Activated CD4-positive, alpha-beta T cell treated with anti-CD3 and anti-CD28 coated beads, Interleukin-10, Interleukin-2, amounts not matched to agents 100 ng/mL and 50 ng/mL, durations not matched to agents 16 hours and 8 hours (primary cell): ENCODE measurements at regions not wholly inside any gene's neighbourhood (a gene's known extent, or its start where the extent isn't known, plus 50 kb on each side); places are given as distances from the start of the nearest gene placed in this dataset.

Experiments
- DNase-seq: peaks from one replicate; pipeline ENCODE4 v3.0.0-alpha.2; 2020

GRCh38 chr11:127627629-127628457 lies 627.3 kb upstream of the KIRREL3 start:
- no peak for DNase-seq

DNA sequence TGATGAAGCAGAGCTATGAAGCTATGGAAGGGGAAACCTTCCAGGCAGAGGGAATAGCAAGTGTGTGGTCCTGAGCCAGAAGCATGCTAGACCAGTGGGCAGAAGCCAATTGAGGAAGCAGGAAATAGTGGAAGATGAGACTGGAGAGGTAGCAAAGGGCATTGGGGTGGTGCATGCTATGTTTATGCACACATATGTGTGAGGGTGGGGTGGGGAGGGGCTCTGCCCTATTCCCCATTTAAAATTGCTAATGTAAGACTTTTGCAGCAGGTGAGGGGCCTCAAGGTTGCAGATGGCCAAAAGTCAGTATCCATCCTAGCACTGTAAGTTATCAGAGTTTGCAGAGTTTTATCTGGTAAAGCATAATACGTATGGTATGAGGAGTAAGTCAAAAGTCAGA lies 626.6 kb upstream of the KIRREL3 start:
- no peak for DNase-seq

GRCh38 chr11:127625402-127625801 lies 624.8 kb upstream of the KIRREL3 start:
- no peak for DNase-seq

- DNase-seq = no peak
Measured at GRCh38 chr11:127624306-127624856, 623.8 kb upstream of the KIRREL3 start.

- no peak for DNase-seq
Measured at GRCh38 chr11:127622686-127623085, 622.1 kb upstream of the KIRREL3 start.

- no peak for DNase-seq
Measured at GRCh38 chr11:127620671-127621070, 620.1 kb upstream of the KIRREL3 start.

GRCh38 chr11:127619946-127620345 lies 619.4 kb upstream of the KIRREL3 start:
- DNase-seq = no peak

GRCh38 chr11:127618721-127619120 lies 618.2 kb upstream of the KIRREL3 start:
- DNase-seq = no peak

DNA sequence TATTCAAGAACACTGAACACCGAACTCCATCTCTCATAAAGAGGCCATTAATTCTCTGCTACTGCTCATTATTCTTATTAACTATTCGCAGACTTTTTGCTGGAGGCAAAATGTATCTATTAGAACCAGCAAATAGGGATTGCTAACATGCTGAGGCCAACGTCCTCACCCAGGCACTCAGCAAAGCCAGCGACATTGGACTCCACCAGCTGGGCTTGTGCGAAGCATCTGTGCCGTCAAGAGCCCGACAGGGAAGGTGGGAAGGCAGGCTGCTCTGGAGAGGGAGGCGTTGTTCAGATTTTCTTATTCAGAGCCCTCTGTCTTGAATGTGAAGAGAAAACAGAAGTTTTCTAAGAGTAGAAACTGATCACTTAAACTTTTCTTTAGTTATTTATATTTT lies 615.6 kb upstream of the KIRREL3 start:
- no peak for DNase-seq

GRCh38 chr11:127612607-127613006 lies 612.0 kb upstream of the KIRREL3 start:
- no peak for DNase-seq

DNA sequence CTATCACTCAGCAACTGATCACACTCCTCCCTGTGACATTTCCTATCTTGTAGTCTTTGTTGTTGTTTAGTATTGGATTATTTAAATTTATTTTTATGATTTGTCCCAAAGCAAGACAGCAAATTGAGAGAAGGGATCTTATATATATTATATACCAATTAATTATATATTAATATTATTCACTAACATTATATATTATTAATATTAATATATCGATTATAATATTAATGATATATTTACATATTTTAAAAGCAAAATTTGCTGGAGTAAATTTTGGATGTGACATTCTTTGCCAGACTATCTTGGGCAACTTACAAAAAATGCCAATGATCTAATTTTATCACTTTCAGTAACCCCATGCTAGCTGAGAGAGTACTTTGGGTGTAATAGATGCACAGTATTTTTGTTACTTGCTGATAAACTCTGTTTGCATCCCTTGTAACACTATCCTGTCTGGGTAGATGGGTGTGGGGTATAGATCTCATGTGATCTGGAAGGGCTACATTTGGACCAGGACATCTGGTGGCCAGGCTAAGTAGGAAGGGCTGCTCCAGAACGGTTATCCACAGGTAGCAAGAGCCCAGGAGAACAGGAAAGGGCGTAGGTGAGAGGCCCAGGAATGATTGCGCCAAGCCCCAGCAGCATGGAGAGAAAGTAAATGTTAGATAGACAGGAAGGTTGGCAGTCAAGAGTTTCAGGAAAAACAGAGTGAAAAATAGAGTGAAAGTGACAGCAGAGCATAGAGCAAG lies 608.6 kb upstream of the KIRREL3 start:
- no peak for DNase-seq

DNA sequence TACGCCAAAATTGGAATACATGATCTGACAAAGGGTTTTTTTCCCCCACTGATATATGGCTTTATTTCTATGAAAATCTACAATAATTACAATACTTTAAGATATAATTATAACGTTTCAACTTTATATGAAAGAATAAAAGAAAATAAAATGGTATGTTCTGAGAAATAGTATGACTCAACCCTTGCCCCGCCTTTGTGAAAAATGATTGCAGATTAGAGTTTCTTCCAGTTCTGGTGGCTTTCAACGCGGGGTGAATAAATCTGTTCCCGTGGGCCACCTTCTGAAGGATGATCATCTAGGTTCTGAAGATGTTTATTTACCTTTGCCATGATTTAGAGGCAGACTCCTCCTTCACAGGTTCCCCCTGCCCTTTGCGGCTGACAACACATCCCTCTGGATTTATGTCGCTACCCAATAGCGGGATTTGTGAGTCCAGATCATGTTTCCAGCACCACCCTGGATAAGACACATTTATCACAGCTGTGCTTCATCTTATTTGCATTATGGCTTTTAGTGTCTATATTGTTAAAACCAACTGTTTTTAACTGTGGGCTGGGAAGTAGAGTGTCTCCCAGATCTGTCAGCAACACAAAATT lies 607.0 kb upstream of the KIRREL3 start:
- DNase-seq = no peak

DNA sequence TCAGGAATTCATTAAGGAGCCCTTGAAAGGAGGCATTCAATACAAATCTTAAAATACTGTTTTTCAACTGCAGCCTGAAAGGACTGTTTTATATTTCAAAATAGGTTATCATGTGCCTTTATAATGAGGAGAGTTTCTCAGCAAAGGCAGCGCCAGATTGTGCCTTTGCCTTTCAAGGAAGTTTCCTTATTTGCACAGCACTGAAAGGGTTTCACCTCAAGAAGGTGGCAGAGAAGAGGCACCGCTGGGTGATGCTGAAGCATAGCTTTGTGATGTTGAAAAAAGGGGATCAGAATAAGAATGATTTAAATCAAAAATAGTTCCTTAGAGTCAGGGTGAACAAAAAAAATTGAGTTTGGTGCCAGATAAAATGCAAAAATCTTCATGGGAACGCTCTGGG lies 601.0 kb upstream of the KIRREL3 start:
- no peak for DNase-seq

- no peak for DNase-seq
Measured at GRCh38 chr11:127600674-127601073, 600.1 kb upstream of the KIRREL3 start.

DNA sequence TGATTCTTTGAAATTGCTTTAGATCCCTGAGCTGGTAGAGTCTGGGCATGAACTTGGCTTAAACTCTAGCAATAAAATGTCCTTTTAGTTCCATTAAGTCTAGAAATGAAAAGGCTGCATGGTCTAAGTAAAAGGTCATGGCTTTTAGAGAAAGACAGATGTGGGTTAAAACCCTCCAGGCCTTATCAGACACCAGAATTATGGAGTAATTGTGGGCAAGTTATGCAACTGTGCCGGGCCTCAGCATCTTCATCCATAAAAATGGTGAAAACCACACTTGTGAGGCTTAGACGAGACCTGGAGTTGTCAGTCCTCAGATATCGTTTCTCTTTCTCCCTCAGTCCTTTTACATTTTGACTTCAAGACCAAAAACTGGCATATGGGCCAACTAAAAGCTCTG lies 597.9 kb upstream of the KIRREL3 start:
- DNase-seq = no peak

DNA sequence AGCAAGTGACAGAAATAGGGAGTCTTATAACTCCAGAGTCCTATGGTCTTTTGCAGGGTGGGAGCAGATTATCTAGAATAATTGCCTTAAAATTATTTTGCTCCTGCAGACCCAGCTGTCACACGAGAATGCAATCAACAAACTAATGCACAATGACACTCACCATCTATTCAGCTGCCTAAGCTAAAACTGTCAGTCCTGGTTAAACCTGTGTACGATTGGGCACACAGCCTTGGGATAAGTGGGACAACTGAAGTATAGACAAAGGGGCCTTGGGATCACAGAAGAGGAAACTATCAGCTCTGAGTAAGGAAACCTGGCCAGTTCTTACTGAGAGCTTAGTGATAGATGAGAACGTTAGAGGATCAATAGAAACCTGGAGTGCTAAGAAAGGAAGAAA lies 595.9 kb upstream of the KIRREL3 start:
- no peak for DNase-seq

GRCh38 chr11:127592371-127592770 lies 591.8 kb upstream of the KIRREL3 start:
- DNase-seq = no peak

DNA sequence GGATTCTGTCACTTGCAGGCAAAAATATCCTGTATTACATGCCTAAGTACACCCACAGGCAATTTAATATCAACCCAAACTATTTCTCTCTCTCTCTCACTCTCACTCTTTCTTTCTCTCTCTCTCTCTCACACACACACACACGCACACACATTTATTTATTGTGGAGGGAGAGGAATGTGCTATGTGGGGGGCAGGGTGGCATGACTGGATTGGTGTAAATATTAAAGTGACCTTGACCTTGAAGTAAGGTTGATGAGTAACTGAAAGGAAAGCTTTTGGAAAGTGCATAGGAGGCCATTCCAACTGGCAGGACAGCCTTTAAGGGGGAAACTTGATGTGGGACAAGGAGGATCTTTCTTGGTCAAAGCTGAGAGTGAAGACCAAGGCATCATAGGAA lies 589.7 kb upstream of the KIRREL3 start:
- DNase-seq = no peak

DNA sequence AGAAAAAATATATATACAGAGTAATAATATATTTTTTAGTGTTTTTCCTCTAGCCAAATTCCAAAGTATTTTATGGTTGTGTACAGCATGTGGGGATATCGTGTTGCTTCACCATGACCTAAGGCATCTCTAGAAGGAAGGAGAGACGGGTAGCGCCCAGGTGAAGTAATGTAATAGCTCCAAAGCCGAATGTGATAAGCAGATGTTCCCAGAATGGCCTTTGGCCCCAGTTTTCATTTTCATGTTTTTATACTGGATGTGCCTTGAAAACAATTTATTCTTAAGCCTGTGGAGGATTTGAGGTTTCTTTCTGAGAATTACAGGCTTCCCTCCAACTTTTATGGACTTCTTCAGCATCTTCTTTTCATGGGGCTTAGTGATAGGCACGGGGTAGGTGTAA lies 587.9 kb upstream of the KIRREL3 start:
- no peak for DNase-seq

DNA sequence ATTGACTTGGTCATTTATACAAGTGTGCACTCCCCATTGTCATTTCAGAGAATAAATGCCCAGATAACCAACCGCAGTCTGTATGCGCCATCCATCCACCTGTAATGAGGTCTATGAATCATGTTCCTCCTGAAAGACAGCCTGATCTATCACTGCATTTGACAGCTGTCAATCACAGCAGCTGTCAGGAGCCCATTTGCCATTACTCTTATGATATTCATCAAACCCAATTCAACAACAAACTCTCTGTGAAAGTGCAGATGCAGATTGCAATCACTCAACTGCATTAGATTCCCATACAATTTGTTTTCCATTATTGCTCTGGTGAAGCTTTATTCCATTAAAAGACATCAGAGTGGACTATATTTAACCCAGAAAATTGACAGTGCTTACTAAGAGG lies 586.9 kb upstream of the KIRREL3 start:
- DNase-seq = no peak

GRCh38 chr11:127576210-127576609 lies 575.6 kb upstream of the KIRREL3 start:
- no peak for DNase-seq

DNA sequence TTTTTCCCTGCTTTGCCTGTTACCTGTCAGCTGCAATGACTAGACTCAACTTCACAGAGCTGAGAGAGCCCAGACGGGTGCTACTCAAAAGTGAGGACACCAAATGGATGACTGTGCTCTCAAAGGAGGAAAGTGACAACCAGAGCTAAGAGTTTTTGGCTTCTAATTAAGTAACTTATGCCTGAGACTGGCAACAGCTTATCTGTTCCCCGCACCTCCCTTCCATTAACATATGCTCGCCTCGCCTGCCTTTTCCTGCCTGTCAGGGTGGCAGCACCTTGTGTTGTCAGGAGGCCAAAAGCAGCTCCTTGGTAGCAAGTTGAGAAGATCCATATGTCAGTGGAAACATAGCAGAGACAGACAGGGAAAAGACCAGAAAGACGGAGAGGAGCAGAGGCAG lies 573.9 kb upstream of the KIRREL3 start:
- no peak for DNase-seq

- DNase-seq = no peak
Measured at GRCh38 chr11:127568891-127569290, 568.3 kb upstream of the KIRREL3 start.
